Progenitor cell of endocrine pancreas (in vitro differentiated cells): ENCODE measurements at regions not wholly inside any gene's neighbourhood (a gene's known extent, or its start where the extent isn't known, plus 50 kb on each side); places are given as distances from the start of the nearest gene placed in this dataset.

Source experiments
- DNase-seq: peaks from one replicate; pipeline ENCODE4 v3.0.0; 2021; ENCODE audit warnings: low spot score; ENCODE audit not compliant: unreplicated experiment
- H3K27ac Mint-ChIP-seq: 2 replicates; pipeline ENCODE4 v1.8.0; 2021; ENCODE audit warnings: mild to moderate bottlenecking, moderate library complexity, mixed read lengths
- H3K27me3 Mint-ChIP-seq: 2 replicates; pipeline ENCODE4 v1.8.0; 2021; ENCODE audit warnings: mixed read lengths
- H3K36me3 Mint-ChIP-seq: 2 replicates; pipeline ENCODE4 v1.8.0; 2022; ENCODE audit warnings: mixed read lengths; ENCODE audit not compliant: insufficient read depth
- H3K4me1 Mint-ChIP-seq: 2 replicates; pipeline ENCODE4 v1.8.0; 2021; ENCODE audit warnings: low read depth, mixed read lengths
- H3K4me3 Mint-ChIP-seq: 2 replicates; pipeline ENCODE4 v1.8.0; 2021; ENCODE audit warnings: low read depth, mild to moderate bottlenecking, moderate library complexity, mixed read lengths
- H3K9me3 Mint-ChIP-seq: 2 replicates; pipeline ENCODE4 v1.8.0; 2021; ENCODE audit warnings: low read depth, mixed read lengths
- CTCF ChIP-seq: fragments of 200-600 bp; sonication (generic); IDR thresholded peaks from one replicate; pipeline ENCODE4 v1.5.0; 2021; ENCODE audit warnings: antibody characterized with exemption, mild to moderate bottlenecking; ENCODE audit not compliant: unreplicated experiment

- H3K36me3 Mint-ChIP-seq = no peaks in the 10 kb centered on the region
- H3K27me3 Mint-ChIP-seq = peaks cover 7% of the 10 kb centered on the region
- no peaks in the 10 kb centered on the region for H3K4me1 Mint-ChIP-seq
- DNase-seq = no peak
- H3K9me3 Mint-ChIP-seq = no peaks in the 10 kb centered on the region
- H3K27ac Mint-ChIP-seq = no peak overlapping the region
- no peak for TF ChIP-seq CTCF
- no peak overlapping the region for H3K4me3 Mint-ChIP-seq
Measured at GRCh38 chr6:40809627-40810026, 222.5 kb upstream of the LRFN2 start.

- no peak for DNase-seq
- H3K4me3 Mint-ChIP-seq = no peak overlapping the region
- no peak overlapping the region for H3K27ac Mint-ChIP-seq
- H3K27me3 Mint-ChIP-seq = peaks cover 5% of the 10 kb centered on the region
- no peaks in the 10 kb centered on the region for H3K36me3 Mint-ChIP-seq
- TF ChIP-seq CTCF = no peak
- H3K4me1 Mint-ChIP-seq = no peaks in the 10 kb centered on the region
- no peaks in the 10 kb centered on the region for H3K9me3 Mint-ChIP-seq
Measured at GRCh38 chr6:40807484-40807883, 220.3 kb upstream of the LRFN2 start.

GRCh38 chr6:40806256-40806864 lies 219.2 kb upstream of the LRFN2 start:
- no peaks in the 10 kb centered on the region for H3K9me3 Mint-ChIP-seq
- no peaks in the 10 kb centered on the region for H3K36me3 Mint-ChIP-seq
- peaks cover 13% of the 10 kb centered on the region for H3K27me3 Mint-ChIP-seq
- no peak overlapping the region for H3K4me3 Mint-ChIP-seq
- no peak for TF ChIP-seq CTCF
- DNase-seq = no peak
- no peak overlapping the region for H3K27ac Mint-ChIP-seq
- H3K4me1 Mint-ChIP-seq = no peaks in the 10 kb centered on the region

- H3K36me3 Mint-ChIP-seq = no peaks in the 10 kb centered on the region
- H3K27ac Mint-ChIP-seq = no peak overlapping the region
Measured at GRCh38 chr6:40805336-40805735, 218.2 kb upstream of the LRFN2 start.

GRCh38 chr6:40804905-40805304 lies 217.7 kb upstream of the LRFN2 start:
- Mint-ChIP-seq H3K4me1 (peaks cover under 1% of the 10 kb centered on the region), H3K27ac (no peak overlapping the region), H3K9me3 (no peaks in the 10 kb centered on the region), H3K36me3 (no peaks in the 10 kb centered on the region), H3K27me3 (peaks cover 21% of the 10 kb centered on the region), H3K4me3 (no peak overlapping the region)
- peak; percentile 46 for TF ChIP-seq CTCF
- DNase-seq = no peak

More at GRCh38 chr6:40805336-40805735, 218.2 kb upstream of the LRFN2 start:
- TF ChIP-seq CTCF = no peak
- no peak overlapping the region for H3K4me3 Mint-ChIP-seq
- DNase-seq = no peak
- H3K27me3 Mint-ChIP-seq = peaks cover 18% of the 10 kb centered on the region
- no peaks in the 10 kb centered on the region for H3K9me3 Mint-ChIP-seq
- H3K4me1 Mint-ChIP-seq = no peaks in the 10 kb centered on the region
